ENCODE measurements at regions not wholly inside any gene's neighbourhood (a gene's known extent, or its start where the extent isn't known, plus 50 kb on each side); places are given as distances from the start of the nearest gene placed in this dataset.

GRCh38 chr2:236679884-236680860, 110.5 kb downstream of the ACKR3 start:
- no peak for TF ChIP-seq CTCF (IDR thresholded peaks at IDR 0.05; ENCODE audit: low read depth, low read length)
- H3K4me3 ChIP-seq (ENCODE audit: low read depth, low read length): no peak overlapping the region

- H3K4me3 ChIP-seq (ENCODE audit: low read depth, low read length): no peak overlapping the region
- TF ChIP-seq CTCF (IDR thresholded peaks at IDR 0.05; ENCODE audit: low read depth, low read length): no peak
These were observed 113.2 kb downstream of the ACKR3 start for GRCh38 chr2:236682651-236683422.

- no peak overlapping the region for H3K4me3 ChIP-seq (ENCODE audit: low read depth, low read length)
- TF ChIP-seq CTCF (IDR thresholded peaks at IDR 0.05; ENCODE audit: low read depth, low read length): no peak
These were observed 115.1 kb downstream of the ACKR3 start for GRCh38 chr2:236684504-236685256.

- H3K4me3 ChIP-seq (ENCODE audit: low read depth, low read length): no peak overlapping the region
- TF ChIP-seq CTCF (IDR thresholded peaks at IDR 0.05; ENCODE audit: low read depth, low read length): no peak
These were observed 115.7 kb downstream of the ACKR3 start for GRCh38 chr2:236685361-236685760.

- H3K4me3 ChIP-seq (ENCODE audit: low read depth, low read length): no peak overlapping the region
- no peak for TF ChIP-seq CTCF (IDR thresholded peaks at IDR 0.05; ENCODE audit: low read depth, low read length)
These were observed 116.4 kb downstream of the ACKR3 start for GRCh38 chr2:236685979-236686520.

GRCh38 chr2:236686561-236686960, 116.9 kb downstream of the ACKR3 start:
- TF ChIP-seq CTCF (IDR thresholded peaks at IDR 0.05; ENCODE audit: low read depth, low read length): no peak

More at GRCh38 chr2:236686561-236686960, 116.9 kb downstream of the ACKR3 start:
- H3K4me3 ChIP-seq (ENCODE audit: low read depth, low read length): no peak overlapping the region

All from WI38 (cell line).